Esophagus squamous epithelium (tissue), 5 donors: ENCODE measurements at regions not wholly inside any gene's neighbourhood (a gene's known extent, or its start where the extent isn't known, plus 50 kb on each side); places are given as distances from the start of the nearest gene placed in this dataset.

Experiments used
- DNase-seq: peaks from one replicate; lab custom pipeline; 2025; lab: John Stamatoyannopoulos, UW
- H3K27ac ChIP-seq, 4 donors: fragments of 200-600 bp; sonication (generic); one replicate each; pipeline ENCODE4 v1.5.1; 2016 to 2019; ENCODE audit warnings: mild to moderate bottlenecking in 1 of 4
- H3K27me3 ChIP-seq, 4 donors: fragments of 200-600 bp; sonication (generic); 1 replicate in 3 of 4; 2 replicates in 1 of 4; pipeline versions ENCODE4 v1.5.1 to v1.6.0; 2017 to 2021; ENCODE audit warnings: antibody characterized with exemption in 1 of 4
- H3K36me3 ChIP-seq, 3 donors: fragments of 200-600 bp; sonication (generic); one replicate each; pipeline ENCODE4 v1.5.1; 2016 to 2019
- H3K4me1 ChIP-seq, 3 donors: fragments of 200-600 bp; sonication (generic); one replicate each; pipeline ENCODE4 v1.5.1; 2017 to 2019
- H3K4me3 ChIP-seq, 4 donors: fragments of 200-600 bp; sonication (generic); 1 replicate in 3 of 4; 2 replicates in 1 of 4; pipeline ENCODE4 v1.5.1; 2016 to 2019; ENCODE audit warnings: mild to moderate bottlenecking in 2 of 4, moderate library complexity in 1 of 4
- H3K9me3 ChIP-seq, 3 donors: fragments of 200-600 bp; sonication (generic); one replicate each; pipeline ENCODE4 v1.5.1; 2016 to 2019
- CTCF ChIP-seq, 6 experiments: fragments of 450-650 bp in 4 of 6; fragments of 200-600 bp in 2 of 6; sonication (generic) in 2 of 6; IDR thresholded peaks; one replicate each; pipeline ENCODE4 v1.5.1; 2016 to 2019; ENCODE audit warnings: antibody characterized with exemption in 6 of 6, mild to moderate bottlenecking in 4 of 6, moderate library complexity in 4 of 6
- POLR2A ChIP-seq, 4 donors: fragments of 450-650 bp; IDR thresholded peaks; one replicate each; pipeline ENCODE4 v1.6.1; 2017; ENCODE audit warnings: antibody characterized with exemption in 4 of 4, mild to moderate bottlenecking in 4 of 4, moderate library complexity in 3 of 4
- WGBS, 2 donors: methylation state at CpG; one replicate each; pipeline ENCODE4 v1.1.5; 2018; 5-methylcytosine and 5-hydroxymethylcytosine counted together
- intact Hi-C: fragments of 100-400 bp; cut with DNase I; formaldehyde crosslinking; loops from one replicate; pipeline ENCODE4 v1.15.0; 2022
- donor health status: DM: yes; HTN: yes; CAD: no.

GRCh38 chr18:78526275-78526674 is 453.3 kb upstream of the SALL3 start:
- Histone ChIP-seq H3K27me3 (peaks cover 0 to 26% (median 0%) of the 10 kb centered on the region in 4 donors), H3K36me3 (no peaks in the 10 kb centered on the region), H3K9me3 (no peaks in the 10 kb centered on the region), H3K4me3 (no peak overlapping the region), H3K27ac (no peak overlapping the region), H3K4me1 (peaks cover 0 to 5% (median 0%) of the 10 kb centered on the region in 3 donors)
- no peak for TF ChIP-seq CTCF (IDR thresholded peaks at IDR 0.05)
- intact Hi-C loops: no loop called here
- WGBS, 2 donors: 48% methylated on average over 10 of the region's 10 CpGs
- no peak for DNase-seq

GRCh38 chr18:78526923-78527711 is 452.5 kb upstream of the SALL3 start:
- H3K4me1 ChIP-seq: peaks cover 0 to 5% (median 0%) of the 10 kb centered on the region in 3 donors
- no peak overlapping the region for H3K27ac ChIP-seq
- peaks cover 0 to 23% (median 0%) of the 10 kb centered on the region in 4 donors for H3K27me3 ChIP-seq
- H3K36me3 ChIP-seq: no peaks in the 10 kb centered on the region
- H3K4me3 ChIP-seq: no peak overlapping the region
- DNase-seq: no peak
- H3K9me3 ChIP-seq: no peaks in the 10 kb centered on the region
- WGBS, 2 donors: 80 to 88% methylated on average over 11 to 13 of the region's 19 CpGs
- intact Hi-C loops: no loop called here
- TF ChIP-seq CTCF (IDR thresholded peaks at IDR 0.05) (no peak), POLR2A (IDR thresholded peaks at IDR 0.05) (no peak)

GRCh38 chr18:78527984-78528383 is 451.6 kb upstream of the SALL3 start:
- no peak overlapping the region for H3K27ac ChIP-seq

GRCh38 chr18:78528411-78529258 is 451.0 kb upstream of the SALL3 start:
- 55 to 59% methylated on average over 15 to 17 of the region's 17 CpGs for WGBS, 2 donors

More at GRCh38 chr18:78527984-78528383, 451.6 kb upstream of the SALL3 start:
- TF ChIP-seq CTCF (IDR thresholded peaks at IDR 0.05): no peak
- no peak for TF ChIP-seq POLR2A (IDR thresholded peaks at IDR 0.05)
- Histone ChIP-seq H3K36me3 (no peaks in the 10 kb centered on the region), H3K27me3 (peaks cover 0 to 24% (median 0%) of the 10 kb centered on the region in 4 donors), H3K4me1 (peaks cover 0 to 5% (median 0%) of the 10 kb centered on the region in 3 donors), H3K9me3 (no peaks in the 10 kb centered on the region), H3K4me3 (no peak overlapping the region)
- WGBS, 2 donors: 91 to 100% methylated on average over 1 to 9 of the region's 11 CpGs
- intact Hi-C loops: no loop called here
- DNase-seq: no peak

More at GRCh38 chr18:78528411-78529258, 451.0 kb upstream of the SALL3 start:
- DNase-seq: no peak
- peaks cover 0 to 26% (median 0%) of the 10 kb centered on the region in 4 donors for H3K27me3 ChIP-seq
- no peak overlapping the region for H3K27ac ChIP-seq
- no peak for TF ChIP-seq POLR2A (IDR thresholded peaks at IDR 0.05)
- no peak for TF ChIP-seq CTCF (IDR thresholded peaks at IDR 0.05)
- intact Hi-C loops: no loop called here
- H3K9me3 ChIP-seq: no peaks in the 10 kb centered on the region
- H3K4me1 ChIP-seq: peaks cover 0 to 5% (median 0%) of the 10 kb centered on the region in 3 donors
- no peaks in the 10 kb centered on the region for H3K36me3 ChIP-seq
- H3K4me3 ChIP-seq: no peak overlapping the region
